Body of pancreas (tissue), 4 donors: ENCODE measurements at regions not wholly inside any gene's neighbourhood (a gene's known extent, or its start where the extent isn't known, plus 50 kb on each side); places are given as distances from the start of the nearest gene placed in this dataset.

Experiments
- ATAC-seq: fragments of 150-250 bp; one replicate; pipeline ENCODE4 v1.9.1; 2016
- DNase-seq, 4 donors: peaks; one replicate each; pipeline ENCODE4 v3.0.0-alpha.2; 2019
- H3K27ac ChIP-seq, 4 donors: fragments of 200-600 bp; sonication (generic); 1 replicate in 3 of 4; 2 replicates in 1 of 4; pipeline versions ENCODE4 v1.5.1 to v1.6.1; 2016 to 2019; ENCODE audit warnings: mild to moderate bottlenecking in 1 of 4, mixed read lengths in 1 of 4, moderate library complexity in 1 of 4
- H3K27me3 ChIP-seq, 2 donors: fragments of 200-600 bp; sonication (generic); one replicate each; pipeline ENCODE4 v1.6.0; 2016; ENCODE audit warnings: mild to moderate bottlenecking in 1 of 2
- H3K36me3 ChIP-seq, 2 donors: fragments of 200-600 bp; sonication (generic); replicated peaks in 1 of 2; 2 replicates each; pipeline ENCODE4 v1.5.1; 2016; ENCODE audit warnings: low read depth in 2 of 2; ENCODE audit not compliant: insufficient read depth in 1 of 2
- H3K4me1 ChIP-seq: fragments of 200-600 bp; sonication (generic); one replicate; pipeline ENCODE4 v1.6.0; 2016
- H3K4me3 ChIP-seq, 2 donors: fragments of 200-600 bp; sonication (generic); 1 replicate in 1 of 2; 2 replicates in 1 of 2; pipeline ENCODE4 v1.5.1; 2016 to 2019
- H3K9me3 ChIP-seq, 3 donors: fragments of 200-600 bp; sonication (generic); 1 replicate in 2 of 3; 2 replicates in 1 of 3; pipeline ENCODE4 v1.5.1; 2016
- CTCF ChIP-seq, 7 experiments: fragments of 450-650 bp in 4 of 7; fragments of 200-600 bp in 3 of 7; sonication (generic) in 3 of 7; IDR thresholded peaks; one replicate each; pipeline ENCODE4 v1.5.1; 2016 to 2019; ENCODE audit warnings: antibody characterized with exemption in 7 of 7
- POLR2A ChIP-seq, 3 donors: fragments of 450-650 bp; IDR thresholded peaks; one replicate each; pipeline ENCODE4 v1.6.1; 2016; ENCODE audit warnings: antibody characterized with exemption in 3 of 3, mild to moderate bottlenecking in 2 of 3
- WGBS, 2 donors: methylation state at CpG; one replicate each; pipeline ENCODE4 v1.1.5; 2017; 5-methylcytosine and 5-hydroxymethylcytosine counted together
- intact Hi-C: fragments of 100-400 bp; cut with DNase I; formaldehyde crosslinking; loops from one replicate; pipeline ENCODE4 v1.15.1; 2023

- intact Hi-C loops, result no loop called here
- WGBS, 2 donors, result 57 to 58% methylated on average over 2 of the region's 2 CpGs
- no peaks in the 10 kb centered on the region for H3K9me3 ChIP-seq
- DNase-seq (no peak), ATAC-seq (no peak)
- H3K4me3 ChIP-seq, result no peak overlapping the region
- TF ChIP-seq CTCF (IDR thresholded peaks at IDR 0.05) (no peak), POLR2A (IDR thresholded peaks at IDR 0.05) (no peak)
- H3K27me3 ChIP-seq, result no peaks in the 10 kb centered on the region
- no peak overlapping the region for H3K27ac ChIP-seq
- H3K36me3 ChIP-seq, result no peaks in the 10 kb centered on the region
- no peaks in the 10 kb centered on the region for H3K4me1 ChIP-seq
Observed at GRCh38 chr20:7775072-7775471, 165.2 kb downstream of the HAO1 start.

- ATAC-seq (no peak), DNase-seq (no peak)
- Histone ChIP-seq H3K4me3 (no peak overlapping the region), H3K4me1 (no peaks in the 10 kb centered on the region), H3K27me3 (no peaks in the 10 kb centered on the region), H3K27ac (no peak overlapping the region), H3K36me3 (no peaks in the 10 kb centered on the region), H3K9me3 (no peaks in the 10 kb centered on the region)
- TF ChIP-seq POLR2A (IDR thresholded peaks at IDR 0.05) (no peak), CTCF (IDR thresholded peaks at IDR 0.05) (no peak)
- intact Hi-C loops, result no loop called here
- 69 to 79% methylated on average over 2 of the region's 2 CpGs for WGBS, 2 donors
Observed at GRCh38 chr20:7776148-7776547, 164.1 kb downstream of the HAO1 start.

- WGBS, 2 donors, result 58 to 63% methylated on average over 2 of the region's 2 CpGs
- Histone ChIP-seq H3K27ac (no peak overlapping the region), H3K9me3 (no peaks in the 10 kb centered on the region), H3K4me1 (no peaks in the 10 kb centered on the region), H3K27me3 (no peaks in the 10 kb centered on the region), H3K4me3 (no peak overlapping the region), H3K36me3 (no peaks in the 10 kb centered on the region)
- intact Hi-C loops, result no loop called here
- no peak for ATAC-seq
- no peak for TF ChIP-seq POLR2A (IDR thresholded peaks at IDR 0.05)
- no peak for TF ChIP-seq CTCF (IDR thresholded peaks at IDR 0.05)
- DNase-seq, result no peak
Observed at GRCh38 chr20:7790189-7790588, 150.1 kb downstream of the HAO1 start.

GRCh38 chr20:7792150-7792869 is 147.9 kb downstream of the HAO1 start:
- intact Hi-C loops, result no loop called here
- Histone ChIP-seq H3K4me1 (no peaks in the 10 kb centered on the region), H3K9me3 (no peaks in the 10 kb centered on the region), H3K4me3 (no peak overlapping the region), H3K27ac (no peak overlapping the region), H3K36me3 (no peaks in the 10 kb centered on the region), H3K27me3 (no peaks in the 10 kb centered on the region)
- no peak for TF ChIP-seq POLR2A (IDR thresholded peaks at IDR 0.05)
- no peak for TF ChIP-seq CTCF (IDR thresholded peaks at IDR 0.05)
- ATAC-seq (no peak), DNase-seq (no peak)
- WGBS, 2 donors, result 69 to 74% methylated on average over 4 of the region's 4 CpGs

GRCh38 chr20:7798176-7798575 is 142.1 kb downstream of the HAO1 start:
- Histone ChIP-seq H3K4me3 (no peak overlapping the region), H3K36me3 (no peaks in the 10 kb centered on the region), H3K27me3 (no peaks in the 10 kb centered on the region), H3K9me3 (no peaks in the 10 kb centered on the region), H3K4me1 (no peaks in the 10 kb centered on the region), H3K27ac (no peak overlapping the region)
- no peak for DNase-seq
- ATAC-seq, result no peak
- intact Hi-C loops, result no loop called here
- TF ChIP-seq POLR2A (IDR thresholded peaks at IDR 0.05) (no peak), CTCF (IDR thresholded peaks at IDR 0.05) (no peak)
